ENCODE measurements at regions not wholly inside any gene's neighbourhood (a gene's known extent, or its start where the extent isn't known, plus 50 kb on each side); places are given as distances from the start of the nearest gene placed in this dataset.

DNA sequence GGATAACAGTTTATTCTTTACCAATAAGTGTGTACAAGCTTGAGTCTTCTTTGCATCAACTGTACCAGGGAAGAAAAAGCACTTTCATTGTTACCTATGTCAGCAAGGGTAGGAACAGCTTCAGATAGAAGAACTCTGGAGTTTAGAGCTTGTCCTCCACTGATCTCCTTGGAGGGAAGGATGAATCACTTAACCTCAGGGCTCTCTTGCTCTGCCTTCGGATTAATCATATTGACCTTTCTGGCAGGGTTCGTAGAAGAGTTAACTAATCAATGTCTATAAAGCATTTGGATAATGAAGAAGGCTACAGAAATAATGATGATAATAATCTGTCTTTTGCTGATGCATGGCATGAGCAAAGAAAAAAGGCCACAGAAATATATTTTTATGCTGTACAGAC is 339.5 kb upstream of the TPK1 start:
- Histone ChIP-seq H3K79me2 (ENCODE audit: control insufficient read depth, insufficient read depth, low read length) (no peaks in the 10 kb centered on the region), H4K20me1 (ENCODE audit: control insufficient read depth, extremely low read depth, insufficient read depth, low read length) (no peaks in the 10 kb centered on the region), H3K9ac (ENCODE audit: control insufficient read depth, extremely low read depth, insufficient read depth, low read length) (no peak overlapping the region), H3K36me3 (ENCODE audit: control insufficient read depth in 2 of 2, extremely low read depth in 1 of 2, insufficient read depth in 2 of 2, low read length in 2 of 2) (no peaks in the 10 kb centered on the region), H3K4me3 (ENCODE audit: control insufficient read depth in 2 of 3, extremely low read depth in 1 of 3, insufficient read depth in 2 of 3, low read depth in 1 of 3, low read length in 3 of 3) (no peak overlapping the region), H3K27me3 (ENCODE audit: control insufficient read depth, extremely low read depth, insufficient read depth, low read length) (no peaks in the 10 kb centered on the region), H2AFZ (ENCODE audit: control insufficient read depth, low read length) (no peak overlapping the region), H3K9me3 (ENCODE audit: control insufficient read depth, low read depth, low read length) (no peaks in the 10 kb centered on the region), H3K27ac (ENCODE audit: control insufficient read depth, insufficient read depth, low read length) (no peak overlapping the region), H3K4me2 (ENCODE audit: control insufficient read depth, extremely low read depth, insufficient read depth, low read depth, low read length) (no peak overlapping the region), H3K9me1 (ENCODE audit: control insufficient read depth, extremely low read depth, insufficient read depth, low read length) (no peaks in the 10 kb centered on the region), H3K4me1 (ENCODE audit: control insufficient read depth, extremely low read depth, insufficient read depth, low read length) (no peaks in the 10 kb centered on the region)
- no peak for DNase-seq (ENCODE audit: low read depth, low spot score)
- no peak for TF ChIP-seq EZH2 (IDR thresholded peaks at IDR 0.05; ENCODE audit: low read length)
- TF ChIP-seq, protein P1, sequence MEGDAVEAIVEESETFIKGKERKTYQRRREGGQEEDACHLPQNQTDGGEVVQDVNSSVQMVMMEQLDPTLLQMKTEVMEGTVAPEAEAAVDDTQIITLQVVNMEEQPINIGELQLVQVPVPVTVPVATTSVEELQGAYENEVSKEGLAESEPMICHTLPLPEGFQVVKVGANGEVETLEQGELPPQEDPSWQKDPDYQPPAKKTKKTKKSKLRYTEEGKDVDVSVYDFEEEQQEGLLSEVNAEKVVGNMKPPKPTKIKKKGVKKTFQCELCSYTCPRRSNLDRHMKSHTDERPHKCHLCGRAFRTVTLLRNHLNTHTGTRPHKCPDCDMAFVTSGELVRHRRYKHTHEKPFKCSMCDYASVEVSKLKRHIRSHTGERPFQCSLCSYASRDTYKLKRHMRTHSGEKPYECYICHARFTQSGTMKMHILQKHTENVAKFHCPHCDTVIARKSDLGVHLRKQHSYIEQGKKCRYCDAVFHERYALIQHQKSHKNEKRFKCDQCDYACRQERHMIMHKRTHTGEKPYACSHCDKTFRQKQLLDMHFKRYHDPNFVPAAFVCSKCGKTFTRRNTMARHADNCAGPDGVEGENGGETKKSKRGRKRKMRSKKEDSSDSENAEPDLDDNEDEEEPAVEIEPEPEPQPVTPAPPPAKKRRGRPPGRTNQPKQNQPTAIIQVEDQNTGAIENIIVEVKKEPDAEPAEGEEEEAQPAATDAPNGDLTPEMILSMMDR (optimal IDR thresholded peaks at IDR 0.05 in 1 of 3, IDR thresholded peaks at IDR 0.05 in 1 of 3, conservative IDR thresholded peaks at IDR 0.05 in 1 of 3; ENCODE audit: extremely low read depth in 1 of 3, insufficient read depth in 2 of 3, low read length in 3 of 3), result no peak
- no peak for FAIRE-seq
- dilution Hi-C loops (cut with MboI; ENCODE audit: extremely low pct_ligation_motif_present, low sequenced_read_pairs), result no loop called here

DNA sequence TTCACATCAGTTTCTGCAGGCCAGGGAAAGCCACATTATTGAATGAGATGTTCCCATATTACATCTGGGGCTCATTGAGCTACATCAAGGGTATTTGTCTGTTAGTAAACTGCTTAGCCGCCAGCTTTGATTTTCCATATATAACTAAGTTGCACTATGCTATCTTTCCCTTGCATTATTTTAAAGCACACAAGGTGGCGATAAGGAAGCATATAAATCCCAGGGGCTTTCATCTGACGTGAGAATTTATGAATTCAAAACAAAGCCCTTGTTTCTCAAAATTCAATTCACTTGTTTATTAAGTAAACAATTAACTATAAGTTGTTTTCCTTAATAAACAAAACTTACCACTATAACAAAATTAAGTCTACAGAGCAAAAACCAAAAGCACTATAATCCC is 334.1 kb upstream of the TPK1 start:
- Histone ChIP-seq H3K4me2 (ENCODE audit: control insufficient read depth, extremely low read depth, insufficient read depth, low read depth, low read length) (no peak overlapping the region), H3K4me3 (ENCODE audit: control insufficient read depth in 2 of 3, extremely low read depth in 1 of 3, insufficient read depth in 2 of 3, low read depth in 1 of 3, low read length in 3 of 3) (no peak overlapping the region), H3K79me2 (ENCODE audit: control insufficient read depth, insufficient read depth, low read length) (no peaks in the 10 kb centered on the region), H3K36me3 (ENCODE audit: control insufficient read depth in 2 of 2, extremely low read depth in 1 of 2, insufficient read depth in 2 of 2, low read length in 2 of 2) (no peaks in the 10 kb centered on the region), H2AFZ (ENCODE audit: control insufficient read depth, low read length) (no peak overlapping the region), H4K20me1 (ENCODE audit: control insufficient read depth, extremely low read depth, insufficient read depth, low read length) (no peaks in the 10 kb centered on the region), H3K27me3 (ENCODE audit: control insufficient read depth, extremely low read depth, insufficient read depth, low read length) (no peaks in the 10 kb centered on the region), H3K9me3 (ENCODE audit: control insufficient read depth, low read depth, low read length) (no peaks in the 10 kb centered on the region), H3K9me1 (ENCODE audit: control insufficient read depth, extremely low read depth, insufficient read depth, low read length) (no peaks in the 10 kb centered on the region), H3K9ac (ENCODE audit: control insufficient read depth, extremely low read depth, insufficient read depth, low read length) (no peak overlapping the region), H3K27ac (ENCODE audit: control insufficient read depth, insufficient read depth, low read length) (no peak overlapping the region), H3K4me1 (ENCODE audit: control insufficient read depth, extremely low read depth, insufficient read depth, low read length) (no peaks in the 10 kb centered on the region)
- DNase-seq (ENCODE audit: low read depth, low spot score) (no peak), FAIRE-seq (no peak)
- TF ChIP-seq EZH2 (IDR thresholded peaks at IDR 0.05; ENCODE audit: low read length), result no peak
- dilution Hi-C loops (cut with MboI; ENCODE audit: extremely low pct_ligation_motif_present, low sequenced_read_pairs), result no loop called here

DNA sequence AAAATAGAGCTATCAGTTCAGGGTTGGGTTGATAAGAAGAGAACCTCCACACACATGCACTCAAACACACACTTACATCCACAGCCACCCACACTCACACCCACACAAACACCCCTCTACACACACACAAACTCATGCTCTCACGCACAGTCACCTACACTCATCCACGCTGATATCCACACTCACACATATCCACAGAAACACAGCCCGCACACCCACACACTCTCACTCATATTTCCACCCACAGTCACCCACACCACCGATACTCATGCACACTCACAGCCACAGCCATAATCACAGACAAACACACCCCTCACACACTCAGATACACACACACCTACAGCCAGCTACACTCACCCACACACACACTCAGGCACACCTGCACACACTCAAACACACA is 333.0 kb upstream of the TPK1 start:
- Histone ChIP-seq H3K4me2 (ENCODE audit: control insufficient read depth, extremely low read depth, insufficient read depth, low read depth, low read length) (no peak overlapping the region), H3K27me3 (ENCODE audit: control insufficient read depth, extremely low read depth, insufficient read depth, low read length) (no peaks in the 10 kb centered on the region), H3K9me1 (ENCODE audit: control insufficient read depth, extremely low read depth, insufficient read depth, low read length) (no peaks in the 10 kb centered on the region), H3K4me3 (ENCODE audit: control insufficient read depth in 2 of 3, extremely low read depth in 1 of 3, insufficient read depth in 2 of 3, low read depth in 1 of 3, low read length in 3 of 3) (no peak overlapping the region), H3K9ac (ENCODE audit: control insufficient read depth, extremely low read depth, insufficient read depth, low read length) (no peak overlapping the region), H3K9me3 (ENCODE audit: control insufficient read depth, low read depth, low read length) (no peaks in the 10 kb centered on the region), H3K4me1 (ENCODE audit: control insufficient read depth, extremely low read depth, insufficient read depth, low read length) (no peaks in the 10 kb centered on the region), H4K20me1 (ENCODE audit: control insufficient read depth, extremely low read depth, insufficient read depth, low read length) (no peaks in the 10 kb centered on the region), H3K79me2 (ENCODE audit: control insufficient read depth, insufficient read depth, low read length) (no peaks in the 10 kb centered on the region), H3K27ac (ENCODE audit: control insufficient read depth, insufficient read depth, low read length) (no peak overlapping the region), H2AFZ (ENCODE audit: control insufficient read depth, low read length) (no peak overlapping the region), H3K36me3 (ENCODE audit: control insufficient read depth in 2 of 2, extremely low read depth in 1 of 2, insufficient read depth in 2 of 2, low read length in 2 of 2) (no peaks in the 10 kb centered on the region)
- DNase-seq (ENCODE audit: low read depth, low spot score) (no peak), FAIRE-seq (no peak)
- dilution Hi-C loops (cut with MboI; ENCODE audit: extremely low pct_ligation_motif_present, low sequenced_read_pairs), result no loop called here
- TF ChIP-seq, protein P1 (optimal IDR thresholded peaks at IDR 0.05 in 1 of 3, IDR thresholded peaks at IDR 0.05 in 1 of 3, conservative IDR thresholded peaks at IDR 0.05 in 1 of 3; ENCODE audit: extremely low read depth in 1 of 3, insufficient read depth in 2 of 3, low read length in 3 of 3), result no peak
- TF ChIP-seq EZH2 (IDR thresholded peaks at IDR 0.05; ENCODE audit: low read length), result no peak

Measured in keratinocyte (primary cell).